K562 (cell line): ENCODE measurements at regions not wholly inside any gene's neighbourhood (a gene's known extent, or its start where the extent isn't known, plus 50 kb on each side); places are given as distances from the start of the nearest gene placed in this dataset.
"Not testable (repeated sequence)": the region's sequence is repeated elsewhere in the genome, so short reads cannot be mapped to it uniquely, and the experiment has no call there.

ENCODE experiments used
- ATAC-seq: fragments of 200-7000 bp; cut with Tn5 transposase; 3 replicates; pipeline ENCODE4 v1.9.1; 2020; ENCODE audit warnings: moderate library complexity
- BruUV-seq: library from RNA; stranded (reverse); fragments of 400-500 nt; replicated peaks from 2 replicates; lab custom pipeline; 2021; lab: Mats Ljungman, UMichigan
- CTCF ChIA-PET: fragments of 300-600 bp; formaldehyde crosslinking; extraction: SDS; loops from one replicate; lab custom pipeline; 2021; ENCODE audit warnings: low intra/inter-chr PET ratio; lab: Yijun Ruan, JAX
- POLR2A ChIA-PET: fragments of 300-600, 350-650 bp; sonication (Branson Sonifier 250); formaldehyde crosslinking; extraction: SDS; loops from one replicate; lab custom pipeline; 2021; ENCODE audit warnings: antibody characterized with exemption, inconsistent platforms; lab: Yijun Ruan, JAX
- DNase-seq, 4 experiments: peaks; one replicate each; pipeline versions ENCODE4 v3.0.0 to v3.0.0-alpha.2; 2011 to 2018; ENCODE audit warnings: low spot score in 3 of 4, mixed read lengths in 3 of 4; ENCODE audit errors: extremely low read depth in 1 of 4
- FAIRE-seq: peaks from 2 replicates; lab custom pipeline; 2011; peaks lifted over from hg19 to GRCh38; lab: Jason Lieb, UNC
- H2AFZ ChIP-seq: 2 replicates; pipeline ENCODE4 v1.6.0; 2011; ENCODE audit warnings: low read depth, low read length, control low read depth, inconsistent platforms
- H3K27ac ChIP-seq: fragments of 200-600 bp; 3 replicates; pipeline ENCODE4 v1.8.0; 2011; ENCODE audit warnings: low read depth, mild to moderate bottlenecking, control low read depth, inconsistent platforms, low read length, moderate library complexity, mixed read lengths; ENCODE audit errors: extremely low read depth
- H3K27me3 ChIP-seq, 2 experiments: fragments of 300-600 bp in 1 of 2; 2 replicates in 1 of 2; 3 replicates in 1 of 2; pipeline versions ENCODE4 v1.6.0 to v1.8.0; 2011; ENCODE audit warnings: inconsistent platforms in 2 of 2, low read length in 2 of 2, mild to moderate bottlenecking in 1 of 2, mixed read lengths in 1 of 2, moderate library complexity in 1 of 2; ENCODE audit not compliant: control insufficient read depth in 2 of 2, insufficient read depth in 2 of 2
- H3K36me3 ChIP-seq: fragments of 300-600 bp; 3 replicates; pipeline ENCODE4 v1.8.0; 2011; ENCODE audit warnings: mild to moderate bottlenecking, low read length, inconsistent platforms; ENCODE audit not compliant: control insufficient read depth, insufficient read depth
- H3K4me1 ChIP-seq, 2 experiments: fragments of 200-600 bp in 1 of 2; replicated peaks in 1 of 2; 2 replicates in 1 of 2; 3 replicates in 1 of 2; pipeline versions ENCODE4 v1.5.1 to v1.8.0; 2011; ENCODE audit warnings: inconsistent platforms in 2 of 2, low read length in 2 of 2, mild to moderate bottlenecking in 1 of 2, mixed read lengths in 1 of 2, moderate library complexity in 1 of 2; ENCODE audit not compliant: control insufficient read depth in 2 of 2, insufficient read depth in 2 of 2
- H3K4me2 ChIP-seq: 2 replicates; pipeline ENCODE4 v1.6.1; 2011; ENCODE audit warnings: low read length, control low read depth, inconsistent platforms, mixed read lengths; ENCODE audit not compliant: insufficient read depth
- H3K4me3 ChIP-seq: fragments of 200-600 bp; sonication (generic), shearing (Covaris generic); 2 replicates; pipeline ENCODE4 v1.5.1; 2016; ENCODE audit warnings: control low read depth, inconsistent platforms
- H3K79me2 ChIP-seq: fragments of 200-600 bp; 3 replicates; pipeline ENCODE4 v1.8.0; 2011; ENCODE audit warnings: low read length, inconsistent platforms; ENCODE audit not compliant: control insufficient read depth, insufficient read depth
- H3K9ac ChIP-seq, 2 experiments: 2 replicates each; pipeline versions ENCODE4 v1.6.0 to v1.6.1; 2011; ENCODE audit warnings: low read depth in 2 of 2, low read length in 2 of 2, control low read depth in 1 of 2, inconsistent platforms in 1 of 2, mild to moderate bottlenecking in 1 of 2, mixed read lengths in 1 of 2; ENCODE audit not compliant: insufficient read depth in 1 of 2
- H3K9me1 ChIP-seq: one replicate; pipeline ENCODE4 v1.6.0; 2011; ENCODE audit warnings: inconsistent platforms, mild to moderate bottlenecking, low read length, moderate library complexity; ENCODE audit not compliant: control insufficient read depth, insufficient read depth
- H3K9me3 ChIP-seq: replicated peaks from 2 replicates; pipeline ENCODE4 v1.5.1; 2011; ENCODE audit warnings: low read depth, low read length, inconsistent platforms; ENCODE audit not compliant: control insufficient read depth, insufficient read depth
- H4K20me1 ChIP-seq: replicated peaks from 2 replicates; pipeline ENCODE4 v1.6.1; 2011; ENCODE audit warnings: low read length, inconsistent platforms, mixed read lengths; ENCODE audit not compliant: control insufficient read depth, insufficient read depth
- MAZ ChIP-seq, 2 experiments: fragments of 450-650 bp in 1 of 2; sonication (generic) in 1 of 2; formaldehyde crosslinking; IDR thresholded peaks in 1 of 2; conservative IDR thresholded peaks in 1 of 2; 2 replicates each; pipeline versions ENCODE4 v1.4.0 to v1.5.0; 2020; ENCODE audit warnings: mild to moderate bottlenecking in 1 of 2, missing genetic modification reagents in 1 of 2
- ZNF263 ChIP-seq: sonication (generic); formaldehyde crosslinking; IDR thresholded peaks from 2 replicates; pipeline ENCODE4 v1.8.0; 2022; ENCODE audit warnings: mild to moderate bottlenecking, missing genetic modification reagents, borderline replicate concordance
- WGBS: fragments of 100-300 bp; shearing (Covaris generic); methylation state at CpG from one replicate; pipeline ENCODE4 v1.1.6; 2016; ENCODE audit warnings: low coverage, mixed read lengths; ENCODE audit not compliant: insufficient coverage; ENCODE audit errors: missing lambda C conversion rate; 5-methylcytosine and 5-hydroxymethylcytosine counted together
- in situ Hi-C: fragments of 300-500 bp; cut with MboI; formaldehyde crosslinking; loops from 4 replicates; pipeline ENCODE4 v1.15.0; 2018; ENCODE audit warnings: inconsistent platforms, mixed read lengths
- intact Hi-C: fragments of 100-400 bp; cut with micrococcal nuclease; formaldehyde crosslinking; loops from 2 replicates; pipeline ENCODE4 v1.14.2; 2022
- TF ChIP-seq, protein P1 (sequence below), 3 experiments: IDR thresholded peaks in 2 of 3; conservative IDR thresholded peaks in 1 of 3; 2 replicates each; pipeline ENCODE4 v1.5.1; 2011 to 2012; ENCODE audit warnings: low read length in 3 of 3, mild to moderate bottlenecking in 3 of 3, control low read depth in 2 of 3, improper control_type of control experiment in 1 of 3, inconsistent platforms in 1 of 3, low read depth in 1 of 3, mixed read lengths in 1 of 3, moderate library complexity in 1 of 3; ENCODE audit not compliant: insufficient read depth in 2 of 3
- TF ChIP-seq, protein P2 (sequence below): sonication (generic); formaldehyde crosslinking; IDR thresholded peaks from 2 replicates; pipeline ENCODE4 v1.9.0; 2022; ENCODE audit warnings: mild to moderate bottlenecking, missing genetic modification reagents
- TF ChIP-seq, protein P3 (sequence below): IDR thresholded peaks from 2 replicates; pipeline ENCODE4 v1.6.1; 2011; ENCODE audit warnings: borderline replicate concordance, low read depth, mild to moderate bottlenecking, moderate library complexity, low read length; ENCODE audit not compliant: insufficient read depth, poor library complexity, severe bottlenecking

DNA sequence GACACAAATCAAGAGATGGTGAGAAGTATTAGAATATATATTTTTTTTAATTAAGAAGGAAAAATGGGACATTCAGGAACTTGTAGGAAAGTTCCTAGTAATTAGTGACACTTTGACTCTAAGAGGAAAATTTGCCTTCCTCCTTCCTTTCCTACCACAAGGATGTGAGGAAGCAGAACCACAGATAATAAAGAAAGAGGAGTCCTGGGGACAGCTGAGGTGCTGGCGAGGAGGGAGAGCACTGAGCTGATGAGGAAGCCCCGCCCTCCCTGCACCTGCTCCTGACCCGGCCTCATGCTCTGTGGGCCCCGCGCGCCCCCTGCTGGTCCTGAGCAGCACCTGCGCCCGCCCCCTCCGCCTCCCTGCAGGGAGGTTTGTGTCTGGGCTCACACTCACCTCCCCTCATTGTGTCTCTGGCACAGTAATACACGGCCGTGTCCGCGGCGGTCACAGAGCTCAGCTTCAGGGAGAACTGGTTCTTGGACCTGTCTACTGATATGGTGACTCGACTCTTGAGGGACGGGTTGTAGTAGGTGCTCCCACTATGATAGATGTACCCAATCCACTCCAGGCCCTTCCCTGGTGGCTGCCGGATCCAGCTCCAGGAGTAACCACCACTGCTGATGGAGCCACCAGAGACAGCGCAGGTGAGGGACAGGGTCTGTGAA, 822.6 kb downstream of the TMEM121 start:
- ATAC-seq, result 0 out of 3 replicates have a peak, but pooled peaks have one; percentile 23
- TF ChIP-seq, protein P1, sequence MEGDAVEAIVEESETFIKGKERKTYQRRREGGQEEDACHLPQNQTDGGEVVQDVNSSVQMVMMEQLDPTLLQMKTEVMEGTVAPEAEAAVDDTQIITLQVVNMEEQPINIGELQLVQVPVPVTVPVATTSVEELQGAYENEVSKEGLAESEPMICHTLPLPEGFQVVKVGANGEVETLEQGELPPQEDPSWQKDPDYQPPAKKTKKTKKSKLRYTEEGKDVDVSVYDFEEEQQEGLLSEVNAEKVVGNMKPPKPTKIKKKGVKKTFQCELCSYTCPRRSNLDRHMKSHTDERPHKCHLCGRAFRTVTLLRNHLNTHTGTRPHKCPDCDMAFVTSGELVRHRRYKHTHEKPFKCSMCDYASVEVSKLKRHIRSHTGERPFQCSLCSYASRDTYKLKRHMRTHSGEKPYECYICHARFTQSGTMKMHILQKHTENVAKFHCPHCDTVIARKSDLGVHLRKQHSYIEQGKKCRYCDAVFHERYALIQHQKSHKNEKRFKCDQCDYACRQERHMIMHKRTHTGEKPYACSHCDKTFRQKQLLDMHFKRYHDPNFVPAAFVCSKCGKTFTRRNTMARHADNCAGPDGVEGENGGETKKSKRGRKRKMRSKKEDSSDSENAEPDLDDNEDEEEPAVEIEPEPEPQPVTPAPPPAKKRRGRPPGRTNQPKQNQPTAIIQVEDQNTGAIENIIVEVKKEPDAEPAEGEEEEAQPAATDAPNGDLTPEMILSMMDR (IDR thresholded peaks at IDR 0.05 in 2 of 3, conservative IDR thresholded peaks at IDR 0.05 in 1 of 3; ENCODE audit: insufficient read depth in 2 of 3, low read depth in 1 of 3, low read length in 3 of 3), result peak in 2 of 3 experiments; percentile 33 to 43; a peak in 5 of 6 replicates
- peak; percentile 80 for TF ChIP-seq ZNF263 (CRISPR knock-in tag)
- TF ChIP-seq, protein P2, sequence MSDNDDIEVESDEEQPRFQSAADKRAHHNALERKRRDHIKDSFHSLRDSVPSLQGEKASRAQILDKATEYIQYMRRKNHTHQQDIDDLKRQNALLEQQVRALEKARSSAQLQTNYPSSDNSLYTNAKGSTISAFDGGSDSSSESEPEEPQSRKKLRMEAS (CRISPR knock-in tag), result peak; percentile 76
- peak in 1 of 2 experiments; percentile 28; a peak in 1 of 4 replicates for TF ChIP-seq MAZ (CRISPR knock-in tag; conservative IDR thresholded peaks at IDR 0.05 in 1 of 2, IDR thresholded peaks at IDR 0.05 in 1 of 2)
- TF ChIP-seq, protein P3, sequence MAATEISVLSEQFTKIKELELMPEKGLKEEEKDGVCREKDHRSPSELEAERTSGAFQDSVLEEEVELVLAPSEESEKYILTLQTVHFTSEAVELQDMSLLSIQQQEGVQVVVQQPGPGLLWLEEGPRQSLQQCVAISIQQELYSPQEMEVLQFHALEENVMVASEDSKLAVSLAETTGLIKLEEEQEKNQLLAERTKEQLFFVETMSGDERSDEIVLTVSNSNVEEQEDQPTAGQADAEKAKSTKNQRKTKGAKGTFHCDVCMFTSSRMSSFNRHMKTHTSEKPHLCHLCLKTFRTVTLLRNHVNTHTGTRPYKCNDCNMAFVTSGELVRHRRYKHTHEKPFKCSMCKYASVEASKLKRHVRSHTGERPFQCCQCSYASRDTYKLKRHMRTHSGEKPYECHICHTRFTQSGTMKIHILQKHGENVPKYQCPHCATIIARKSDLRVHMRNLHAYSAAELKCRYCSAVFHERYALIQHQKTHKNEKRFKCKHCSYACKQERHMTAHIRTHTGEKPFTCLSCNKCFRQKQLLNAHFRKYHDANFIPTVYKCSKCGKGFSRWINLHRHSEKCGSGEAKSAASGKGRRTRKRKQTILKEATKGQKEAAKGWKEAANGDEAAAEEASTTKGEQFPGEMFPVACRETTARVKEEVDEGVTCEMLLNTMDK, result peak; percentile 7
- H4K20me1 ChIP-seq, CTCF ChIA-PET, H3K36me3 ChIP-seq, H3K9me1 ChIP-seq, H3K27ac ChIP-seq, H3K4me1 ChIP-seq, H3K9ac ChIP-seq, H3K79me2 ChIP-seq, H3K4me3 ChIP-seq, intact Hi-C loops, H3K9me3 ChIP-seq, H2AFZ ChIP-seq, H3K27me3 ChIP-seq, H3K4me2 ChIP-seq, POLR2A ChIA-PET, BruUV-seq, in situ Hi-C loops: not testable (repeated sequence)
- peak; percentile 40 for FAIRE-seq
- WGBS, result 0% methylated on average over 1 of the region's 18 CpGs
- DNase-seq, result peak in 1 of 4 experiments; percentile 42

DNA sequence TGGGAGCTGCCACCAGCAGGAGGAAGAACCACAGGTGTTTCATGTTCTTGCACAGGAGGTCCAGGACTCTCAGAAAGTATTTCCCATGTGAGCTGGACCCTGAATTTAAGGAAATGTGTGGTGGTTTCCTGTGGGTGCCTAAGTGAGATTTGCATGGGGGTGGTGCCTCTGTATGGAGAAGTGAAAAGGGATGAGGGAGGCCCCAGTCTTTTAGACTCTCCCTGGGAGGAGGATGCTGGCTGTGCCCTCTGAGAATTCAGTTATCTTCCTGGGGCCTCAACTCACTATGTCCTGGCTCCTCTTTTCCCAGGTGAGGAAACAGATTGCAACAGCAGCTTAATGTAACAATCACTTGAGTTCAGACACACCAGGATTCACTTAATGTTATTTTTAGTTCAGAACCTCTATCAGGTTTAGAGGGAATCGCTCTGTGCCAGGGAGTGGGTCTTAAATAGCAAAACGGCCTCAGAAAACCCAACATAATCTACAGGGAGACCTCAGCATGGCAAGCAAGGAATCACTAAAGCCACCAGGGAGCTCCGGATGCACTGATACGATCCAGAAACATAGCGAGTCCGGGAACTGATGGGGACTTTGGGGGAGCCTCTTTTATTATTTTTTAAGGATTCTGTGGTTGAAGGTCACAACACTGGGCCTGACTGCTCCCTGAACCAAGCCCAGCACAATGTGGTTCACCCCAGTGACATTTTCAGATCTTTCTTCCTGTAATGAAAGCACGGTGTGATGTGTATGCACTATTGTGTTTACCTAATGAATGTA, 823.5 kb downstream of the TMEM121 start:
- intact Hi-C loops, H3K27me3 ChIP-seq, DNase-seq, POLR2A ChIA-PET, H3K9me3 ChIP-seq, H3K4me1 ChIP-seq, H3K4me3 ChIP-seq, H3K4me2 ChIP-seq, H3K79me2 ChIP-seq, H3K27ac ChIP-seq, BruUV-seq, H3K9me1 ChIP-seq, FAIRE-seq, H3K9ac ChIP-seq, H3K36me3 ChIP-seq, H4K20me1 ChIP-seq, in situ Hi-C loops, ATAC-seq, CTCF ChIA-PET, H2AFZ ChIP-seq: not testable (repeated sequence)
- 0% methylated on average over 4 of the region's 7 CpGs for WGBS
